ENCODE measurements at regions not wholly inside any gene's neighbourhood (a gene's known extent, or its start where the extent isn't known, plus 50 kb on each side); places are given as distances from the start of the nearest gene placed in this dataset.

DNA sequence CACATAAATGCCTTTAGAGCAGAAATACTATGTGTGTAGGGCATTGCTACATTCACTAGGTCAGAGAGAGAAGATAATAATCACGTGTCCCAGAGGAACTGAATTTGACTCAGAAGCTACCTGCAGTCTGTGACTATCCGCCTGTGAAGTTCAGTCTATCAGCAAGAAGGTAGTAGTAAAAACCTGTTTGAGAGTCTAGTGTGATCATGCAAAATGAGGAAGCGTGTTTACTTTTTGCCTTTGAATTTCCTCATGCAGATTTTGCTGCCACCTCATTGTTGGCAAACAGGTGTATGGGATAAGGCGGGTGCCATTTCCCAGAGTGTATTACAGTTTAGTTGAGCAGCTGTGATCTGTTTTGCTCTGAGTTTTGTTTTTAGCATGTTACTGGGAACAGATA, 403.9 kb upstream of the FANCL start:
- no peaks in the 10 kb centered on the region for H3K4me1 ChIP-seq
- no peak for TF ChIP-seq POLR2AphosphoS5 (IDR thresholded peaks at IDR 0.05)
- TF ChIP-seq POLR2A (IDR thresholded peaks at IDR 0.05): no peak
- no peak for TF ChIP-seq EP300 (IDR thresholded peaks at IDR 0.05; ENCODE audit: low read depth)
- TF ChIP-seq, protein P1, sequence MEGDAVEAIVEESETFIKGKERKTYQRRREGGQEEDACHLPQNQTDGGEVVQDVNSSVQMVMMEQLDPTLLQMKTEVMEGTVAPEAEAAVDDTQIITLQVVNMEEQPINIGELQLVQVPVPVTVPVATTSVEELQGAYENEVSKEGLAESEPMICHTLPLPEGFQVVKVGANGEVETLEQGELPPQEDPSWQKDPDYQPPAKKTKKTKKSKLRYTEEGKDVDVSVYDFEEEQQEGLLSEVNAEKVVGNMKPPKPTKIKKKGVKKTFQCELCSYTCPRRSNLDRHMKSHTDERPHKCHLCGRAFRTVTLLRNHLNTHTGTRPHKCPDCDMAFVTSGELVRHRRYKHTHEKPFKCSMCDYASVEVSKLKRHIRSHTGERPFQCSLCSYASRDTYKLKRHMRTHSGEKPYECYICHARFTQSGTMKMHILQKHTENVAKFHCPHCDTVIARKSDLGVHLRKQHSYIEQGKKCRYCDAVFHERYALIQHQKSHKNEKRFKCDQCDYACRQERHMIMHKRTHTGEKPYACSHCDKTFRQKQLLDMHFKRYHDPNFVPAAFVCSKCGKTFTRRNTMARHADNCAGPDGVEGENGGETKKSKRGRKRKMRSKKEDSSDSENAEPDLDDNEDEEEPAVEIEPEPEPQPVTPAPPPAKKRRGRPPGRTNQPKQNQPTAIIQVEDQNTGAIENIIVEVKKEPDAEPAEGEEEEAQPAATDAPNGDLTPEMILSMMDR (IDR thresholded peaks at IDR 0.05): no peak
- in situ Hi-C loops (cut with MboI; ENCODE audit: low pct_ligation_motif_present in 1 of 4, low pct_unique_long_range_greater_than_20kb in 1 of 4, low sequenced_read_pairs in 3 of 4): no loop called here
- WGBS, 2 donors (ENCODE audit: low coverage in 1 of 2): 34 to 49% methylated on average over 4 of the region's 4 CpGs
- H3K36me3 ChIP-seq: no peaks in the 10 kb centered on the region
- no peaks in the 10 kb centered on the region for H3K9me3 ChIP-seq
- H3K27ac ChIP-seq: no peak overlapping the region
- no peak for DNase-seq
- H3K4me3 ChIP-seq: no peak overlapping the region
- intact Hi-C loops (cut with DNase I; ENCODE audit: low total_unique reads): no loop called here
- no peaks in the 10 kb centered on the region for H3K27me3 ChIP-seq

DNA sequence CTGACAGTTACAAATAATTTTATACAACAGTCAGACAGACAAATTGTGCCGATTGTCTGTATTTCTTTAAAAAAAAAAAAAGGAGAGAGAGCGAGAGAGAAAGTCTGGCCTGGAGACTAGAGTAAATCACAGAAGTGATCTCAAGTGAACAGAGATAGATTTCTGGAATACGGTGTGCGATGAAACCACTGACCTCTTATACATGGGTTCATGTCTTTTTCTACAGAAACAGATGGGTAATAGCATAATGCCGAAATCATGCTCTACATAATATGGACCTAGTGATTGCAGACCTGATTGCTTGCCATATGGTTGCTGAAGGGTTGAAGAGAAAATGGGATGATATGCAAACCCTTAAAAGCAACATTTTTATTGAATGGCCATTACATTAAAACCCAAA, 403.3 kb upstream of the FANCL start:
- in situ Hi-C loops (cut with MboI; ENCODE audit: low pct_ligation_motif_present in 1 of 4, low pct_unique_long_range_greater_than_20kb in 1 of 4, low sequenced_read_pairs in 3 of 4) (no loop called here), intact Hi-C loops (cut with DNase I; ENCODE audit: low total_unique reads) (no loop called here)
- no peak for DNase-seq
- Histone ChIP-seq H3K4me1 (no peaks in the 10 kb centered on the region), H3K27me3 (no peaks in the 10 kb centered on the region), H3K9me3 (no peaks in the 10 kb centered on the region), H3K36me3 (no peaks in the 10 kb centered on the region), H3K4me3 (no peak overlapping the region), H3K27ac (no peak overlapping the region)
- TF ChIP-seq, protein P1 (IDR thresholded peaks at IDR 0.05): no peak
- no peak for TF ChIP-seq EP300 (IDR thresholded peaks at IDR 0.05; ENCODE audit: low read depth)
- TF ChIP-seq POLR2AphosphoS5 (IDR thresholded peaks at IDR 0.05): no peak
- no peak for TF ChIP-seq POLR2A (IDR thresholded peaks at IDR 0.05)
- 74 to 81% methylated on average over 5 of the region's 5 CpGs for WGBS, 2 donors (ENCODE audit: low coverage in 1 of 2)

DNA sequence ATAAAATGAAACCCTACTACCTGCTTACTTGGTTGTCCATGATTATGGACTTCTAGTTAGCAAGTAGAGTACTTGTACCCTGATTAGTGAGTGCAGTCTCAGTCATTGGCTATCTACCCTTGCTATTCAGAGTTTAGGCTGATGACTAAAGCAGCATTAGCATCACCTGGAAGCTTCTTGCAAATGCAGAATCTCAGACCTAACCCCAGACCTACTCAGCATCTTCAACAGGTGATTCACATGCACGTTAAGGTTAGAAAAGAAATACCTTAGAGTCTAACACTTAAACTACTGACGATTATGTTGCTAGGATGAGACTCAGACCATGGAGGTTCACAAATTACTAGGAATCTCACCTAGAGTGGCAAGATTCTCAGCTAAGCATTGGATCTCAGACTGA, 399.9 kb upstream of the FANCL start:
- in situ Hi-C loops (cut with MboI; ENCODE audit: low pct_ligation_motif_present in 1 of 4, low pct_unique_long_range_greater_than_20kb in 1 of 4, low sequenced_read_pairs in 3 of 4): no loop called here
- Histone ChIP-seq H3K4me3 (no peak overlapping the region), H3K36me3 (no peaks in the 10 kb centered on the region), H3K9me3 (no peaks in the 10 kb centered on the region), H3K27me3 (no peaks in the 10 kb centered on the region), H3K27ac (no peak overlapping the region), H3K4me1 (no peaks in the 10 kb centered on the region)
- TF ChIP-seq EP300 (IDR thresholded peaks at IDR 0.05; ENCODE audit: low read depth) (no peak), POLR2AphosphoS5 (IDR thresholded peaks at IDR 0.05) (no peak), POLR2A (IDR thresholded peaks at IDR 0.05) (no peak)
- TF ChIP-seq, protein P1 (IDR thresholded peaks at IDR 0.05): no peak
- DNase-seq: no peak
- 70 to 88% methylated on average over 1 to 2 of the region's 2 CpGs for WGBS, 2 donors (ENCODE audit: low coverage in 1 of 2)
- intact Hi-C loops (cut with DNase I; ENCODE audit: low total_unique reads): no loop called here

DNA sequence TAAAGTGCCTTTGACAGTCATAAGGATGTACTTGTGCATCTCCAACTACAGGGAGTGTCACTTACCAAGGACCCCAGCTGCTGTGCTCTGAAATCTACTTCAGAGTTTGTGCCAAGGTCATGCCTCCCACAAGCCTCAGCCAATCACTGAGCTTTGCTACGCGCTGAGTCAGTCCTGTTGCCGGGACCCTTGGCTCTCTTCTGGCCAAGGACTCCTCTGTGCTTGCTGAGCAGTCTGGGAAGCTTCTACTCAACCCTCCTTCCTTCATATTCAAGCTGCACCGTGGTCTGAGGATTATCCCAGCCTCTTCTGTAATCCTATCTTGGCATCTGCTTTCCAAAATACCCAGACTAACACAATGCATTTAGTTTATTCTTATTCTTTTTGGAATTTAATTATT, 398.9 kb upstream of the FANCL start:
- Histone ChIP-seq H3K27ac (no peak overlapping the region), H3K4me3 (no peak overlapping the region), H3K9me3 (no peaks in the 10 kb centered on the region), H3K4me1 (no peaks in the 10 kb centered on the region), H3K36me3 (no peaks in the 10 kb centered on the region), H3K27me3 (no peaks in the 10 kb centered on the region)
- TF ChIP-seq POLR2AphosphoS5 (IDR thresholded peaks at IDR 0.05): no peak
- no peak for TF ChIP-seq POLR2A (IDR thresholded peaks at IDR 0.05)
- TF ChIP-seq, protein P1 (IDR thresholded peaks at IDR 0.05): no peak
- no peak for TF ChIP-seq EP300 (IDR thresholded peaks at IDR 0.05; ENCODE audit: low read depth)
- WGBS, 2 donors (ENCODE audit: low coverage in 1 of 2): 70 to 77% methylated on average over 1 to 4 of the region's 4 CpGs
- intact Hi-C loops (cut with DNase I; ENCODE audit: low total_unique reads): no loop called here
- in situ Hi-C loops (cut with MboI; ENCODE audit: low pct_ligation_motif_present in 1 of 4, low pct_unique_long_range_greater_than_20kb in 1 of 4, low sequenced_read_pairs in 3 of 4): no loop called here
- no peak for DNase-seq

Data from transverse colon (tissue), 4 donors.